Stimulated activated CD4-positive, alpha-beta T cell treated with anti-CD3 and anti-CD28 coated beads, TNF-alpha, amount 100 ng/mL, for 48 hours (primary cell): ENCODE measurements at regions not wholly inside any gene's neighbourhood (a gene's known extent, or its start where the extent isn't known, plus 50 kb on each side); places are given as distances from the start of the nearest gene placed in this dataset.

Experiments used
- DNase-seq, 3 donors: peaks; one replicate each; pipeline ENCODE4 v3.0.0-alpha.2; 2020; ENCODE audit warnings: low read depth in 3 of 3

- no peak for DNase-seq
Observed at GRCh38 chr3:28646435-28646834, 297.8 kb upstream of the AZI2 start.

GRCh38 chr3:28649266-28649665 lies 300.6 kb upstream of the AZI2 start:
- no peak for DNase-seq

DNA sequence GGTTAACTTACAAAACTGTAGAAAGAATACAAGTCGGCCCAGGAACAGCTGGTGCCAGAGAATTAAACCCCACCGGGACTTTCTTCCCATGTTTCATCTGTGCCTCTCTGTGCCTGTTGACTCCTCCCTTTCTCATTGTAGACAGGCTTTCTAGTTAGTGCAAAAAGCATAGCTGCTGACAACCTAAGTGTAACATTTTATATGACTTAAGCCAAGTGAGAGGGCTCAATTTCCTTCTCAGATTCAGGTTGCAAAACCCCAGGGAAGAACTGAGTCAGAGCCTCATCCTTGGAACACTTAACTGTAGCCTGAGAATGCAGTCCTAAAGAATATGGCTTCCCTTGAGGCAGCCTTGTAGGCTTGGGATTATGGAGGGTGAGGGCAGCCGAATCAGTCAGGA lies 302.5 kb upstream of the AZI2 start:
- no peak for DNase-seq

DNA sequence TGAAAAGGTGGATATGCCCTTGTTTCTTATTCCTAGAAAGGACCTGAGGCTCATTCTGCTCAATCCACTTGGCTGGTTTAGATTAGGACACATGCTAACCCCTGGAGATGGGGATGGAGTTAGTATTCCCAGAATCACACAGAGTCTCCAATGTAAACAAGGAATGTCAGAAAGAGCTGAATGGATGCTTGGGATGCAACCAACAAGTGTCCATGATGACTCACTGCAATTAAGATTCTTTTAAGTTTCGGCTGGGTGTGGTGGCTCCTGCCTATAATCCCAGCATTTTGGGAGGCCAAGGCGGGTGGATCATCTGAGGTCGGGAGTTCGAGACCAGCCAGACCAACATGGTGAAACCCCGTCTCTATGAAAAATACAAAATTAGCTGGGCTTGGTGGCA lies 315.5 kb upstream of the AZI2 start:
- no peak for DNase-seq

DNA sequence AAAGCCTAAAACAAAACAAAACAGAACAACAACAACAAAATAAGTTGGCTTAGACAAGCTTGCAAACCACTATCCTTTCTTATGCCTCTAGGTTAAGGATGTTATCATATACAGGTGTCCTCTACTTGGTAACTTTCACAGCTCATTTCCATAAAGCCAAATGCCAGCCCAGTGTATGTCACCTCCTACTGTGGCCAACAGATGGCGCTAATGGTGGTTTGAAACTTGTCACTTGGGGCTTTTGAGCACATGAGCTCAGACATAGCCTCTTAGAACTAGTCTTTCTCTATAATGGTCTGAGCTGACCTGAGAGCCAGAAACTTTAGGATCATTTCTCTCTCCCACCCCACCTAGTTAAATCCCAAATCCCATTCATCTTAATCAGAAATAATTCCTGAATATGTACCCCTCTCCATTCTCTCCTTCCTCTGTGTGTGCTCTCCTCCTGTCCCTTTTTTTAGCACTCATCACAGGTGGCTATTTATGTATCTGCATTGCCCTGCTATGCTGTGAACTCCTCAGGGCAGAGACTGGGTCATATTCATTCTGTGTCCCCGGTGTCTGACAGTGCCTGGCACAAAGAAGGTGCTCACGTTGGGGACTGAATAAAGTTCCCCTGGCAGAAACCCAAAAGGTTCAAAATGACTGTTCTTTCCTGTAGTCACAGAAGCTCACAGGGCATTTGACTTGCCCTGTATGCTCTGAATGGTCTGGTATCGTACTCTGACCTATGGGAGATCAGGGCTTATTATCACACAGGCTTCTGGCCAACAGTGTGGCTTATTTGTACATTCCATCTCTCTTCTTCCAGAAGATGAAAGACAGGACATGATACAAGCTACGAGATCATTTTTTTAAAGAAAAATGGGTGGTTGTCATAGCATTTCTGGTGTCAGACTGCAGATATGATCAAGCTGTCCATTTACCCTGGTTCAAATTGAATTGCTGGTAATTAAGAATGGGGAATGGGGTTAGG lies 319.3 kb upstream of the AZI2 start:
- DNase-seq: peak; percentile 14 to 22 (median 18)

GRCh38 chr3:28669870-28670269 lies 321.2 kb upstream of the AZI2 start:
- no peak for DNase-seq

DNA sequence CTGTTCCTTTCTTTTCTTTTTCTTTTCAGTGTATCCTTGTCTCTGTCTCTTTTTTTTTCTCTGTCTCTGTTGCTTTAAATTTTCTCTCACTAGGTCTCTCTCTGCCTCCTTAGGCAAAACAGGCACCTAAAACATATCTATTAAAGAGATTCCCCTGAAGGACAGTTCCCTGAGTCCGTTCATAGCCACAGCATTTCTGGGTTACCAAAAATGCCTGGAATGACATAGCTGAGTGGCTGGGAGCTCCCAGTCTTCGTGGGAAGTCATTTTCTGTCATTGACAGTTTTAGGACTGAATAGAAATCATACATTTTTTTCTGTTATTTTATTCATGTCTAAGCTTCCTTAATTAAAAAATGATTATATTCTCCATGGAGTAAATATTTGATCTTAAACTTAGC lies 323.8 kb upstream of the AZI2 start:
- no peak for DNase-seq

GRCh38 chr3:28673446-28673845 lies 324.8 kb upstream of the AZI2 start:
- no peak for DNase-seq

- DNase-seq: no peak
Observed at GRCh38 chr3:28674212-28674611, 325.6 kb upstream of the AZI2 start.

GRCh38 chr3:28677581-28677980 lies 329.0 kb upstream of the AZI2 start:
- DNase-seq: no peak

GRCh38 chr3:28678086-28678485 lies 329.5 kb upstream of the AZI2 start:
- DNase-seq: no peak

DNA sequence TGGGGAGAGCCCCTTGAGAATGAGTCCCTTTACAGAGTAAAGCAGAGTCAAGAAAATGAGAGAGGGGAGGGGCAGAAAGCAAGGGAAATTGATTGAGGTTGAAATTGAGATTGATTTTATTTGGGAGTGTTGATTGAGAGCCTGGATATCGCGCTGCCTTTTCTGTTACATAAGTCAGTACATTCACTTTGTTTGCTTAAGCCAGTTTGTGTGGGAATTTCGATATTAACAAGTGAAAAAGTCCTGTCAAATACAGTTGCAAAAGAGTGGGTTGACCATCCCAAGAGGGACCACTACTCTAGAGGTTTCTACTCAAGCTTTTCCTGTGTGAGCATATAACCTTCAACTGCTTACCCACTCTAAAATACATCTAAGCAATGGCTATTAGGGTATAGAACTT lies 331.4 kb upstream of the AZI2 start:
- DNase-seq: no peak

DNA sequence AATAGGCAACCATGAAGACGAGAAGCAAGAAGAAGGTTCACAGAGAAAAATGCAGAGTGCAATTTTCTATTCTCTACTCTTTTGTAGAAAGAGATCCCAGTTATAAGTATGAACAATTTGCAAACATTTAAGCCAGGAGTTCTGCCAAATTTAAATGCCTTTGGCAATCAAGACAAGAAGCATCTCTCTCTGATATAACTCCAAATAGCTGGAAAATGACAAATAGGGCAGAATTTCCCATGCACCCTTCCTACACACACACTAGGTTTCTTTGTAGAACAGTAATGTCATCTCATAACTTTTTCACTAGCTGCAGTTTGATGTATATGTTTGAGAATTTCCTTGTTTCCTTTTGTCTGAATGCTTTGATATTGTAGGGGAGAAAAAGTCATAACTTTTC lies 333.5 kb upstream of the AZI2 start:
- no peak for DNase-seq

DNA sequence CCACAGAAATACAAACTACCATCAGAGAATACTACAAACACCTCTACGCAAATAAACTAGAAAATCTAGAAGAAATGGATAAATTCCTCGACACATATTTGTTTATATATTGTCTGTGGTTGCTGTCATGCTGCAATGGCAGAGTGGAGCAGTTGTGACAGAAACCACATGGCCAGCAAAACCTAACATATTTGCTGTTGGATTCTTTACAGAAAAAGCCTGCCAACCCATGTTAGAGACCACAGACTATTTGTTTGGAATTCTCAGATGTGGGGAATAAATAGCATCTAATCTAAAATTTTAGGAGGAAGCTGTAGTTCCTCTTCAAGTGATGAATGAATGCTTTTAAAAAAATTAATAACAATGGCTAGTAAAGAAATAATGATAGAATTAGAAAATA lies 341.6 kb upstream of the AZI2 start:
- DNase-seq: no peak

DNA sequence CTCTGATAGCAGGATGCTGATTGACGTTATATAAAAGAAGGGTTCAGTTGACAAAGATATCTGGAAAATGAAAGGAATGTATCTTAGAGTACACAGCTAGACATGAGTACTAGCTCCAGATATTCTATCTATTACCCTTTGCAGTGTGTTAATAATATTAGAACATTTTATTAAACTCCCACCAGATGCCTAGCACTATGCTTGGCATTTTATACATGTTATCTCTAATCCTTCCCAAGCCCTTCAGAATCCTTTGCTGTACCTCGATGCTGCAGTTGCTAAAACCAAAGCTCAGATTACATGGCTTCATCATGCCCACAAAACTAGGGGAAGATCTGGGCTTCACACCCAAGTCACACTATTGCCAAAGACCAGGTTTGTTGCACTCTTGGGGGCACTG lies 350.1 kb upstream of the AZI2 start:
- no peak for DNase-seq

DNA sequence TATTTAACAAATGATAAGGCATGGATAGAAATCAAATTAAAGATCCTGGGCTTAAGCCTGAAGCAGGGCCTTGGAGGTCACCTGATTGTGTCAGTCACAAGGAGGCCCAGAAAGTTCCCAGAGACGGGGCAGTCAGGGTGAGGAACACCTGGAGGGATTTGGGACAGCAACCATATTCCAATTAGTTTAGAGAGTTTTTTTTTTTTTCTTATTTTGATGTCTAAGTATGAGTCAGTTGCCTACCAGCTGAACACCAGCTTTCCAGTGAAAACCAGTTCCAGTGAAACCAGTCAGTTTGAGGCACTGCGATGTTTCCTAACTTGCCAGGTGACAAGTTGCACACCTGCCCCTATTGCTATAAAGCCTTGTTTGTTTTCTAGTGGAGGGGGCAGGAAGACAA lies 350.7 kb upstream of the AZI2 start:
- no peak for DNase-seq

DNA sequence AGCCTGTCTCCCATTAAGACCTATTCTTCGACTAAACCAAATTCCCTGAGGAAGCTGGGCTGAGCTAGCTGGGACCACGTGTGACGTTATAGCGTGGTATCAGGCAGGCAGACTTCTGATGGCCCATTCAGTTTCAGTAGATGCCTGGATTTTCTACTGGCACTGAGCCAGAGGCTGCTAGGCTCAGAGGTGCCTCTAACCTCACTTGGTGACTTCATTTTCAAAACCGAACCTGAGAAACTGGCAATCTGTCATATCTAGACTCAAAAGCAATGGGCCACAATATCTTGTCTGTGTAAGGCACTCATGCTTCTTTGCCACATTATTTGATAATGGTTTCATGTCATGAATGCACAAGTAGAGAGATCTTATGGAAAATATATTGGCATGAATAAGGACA lies 352.1 kb upstream of the AZI2 start:
- DNase-seq: no peak

DNA sequence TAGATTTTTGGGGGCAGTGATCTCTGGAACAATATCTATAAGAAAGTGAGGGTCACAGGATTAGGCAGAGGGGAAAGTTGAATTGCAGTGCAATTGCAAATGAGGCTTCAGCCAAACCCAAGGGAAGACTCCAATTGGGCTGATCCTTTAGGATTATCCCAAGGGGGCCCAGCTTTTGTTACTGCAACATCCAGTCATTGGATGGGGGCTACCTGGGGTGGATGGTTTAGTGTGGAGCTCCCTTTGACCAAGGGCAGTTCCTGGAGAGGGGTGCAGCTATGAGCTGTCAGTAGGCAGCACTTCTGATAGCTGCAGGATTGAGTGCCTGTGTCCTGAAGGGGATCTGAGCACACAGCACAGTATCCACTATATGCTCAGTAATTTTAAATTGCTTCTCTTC lies 355.2 kb upstream of the AZI2 start:
- DNase-seq: no peak

DNA sequence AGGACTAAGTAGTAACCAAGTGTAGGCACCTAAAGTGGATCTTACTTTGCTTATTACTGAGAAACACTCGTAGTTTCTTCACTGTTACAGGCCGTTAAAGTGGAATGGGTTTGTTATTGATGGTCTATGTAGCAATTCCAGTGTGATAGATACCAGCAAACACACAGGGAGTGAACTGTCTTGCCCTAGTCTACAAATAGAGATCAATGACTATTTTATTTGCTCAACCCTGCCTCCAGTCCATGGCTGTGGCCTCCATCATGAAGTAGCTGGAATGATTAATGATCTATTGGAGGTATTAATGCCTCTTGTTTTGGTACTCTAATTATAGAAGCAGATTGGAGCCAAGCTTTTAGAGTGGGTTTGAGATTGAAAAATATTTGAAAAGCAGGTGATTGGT lies 362.7 kb upstream of the AZI2 start:
- no peak for DNase-seq

DNA sequence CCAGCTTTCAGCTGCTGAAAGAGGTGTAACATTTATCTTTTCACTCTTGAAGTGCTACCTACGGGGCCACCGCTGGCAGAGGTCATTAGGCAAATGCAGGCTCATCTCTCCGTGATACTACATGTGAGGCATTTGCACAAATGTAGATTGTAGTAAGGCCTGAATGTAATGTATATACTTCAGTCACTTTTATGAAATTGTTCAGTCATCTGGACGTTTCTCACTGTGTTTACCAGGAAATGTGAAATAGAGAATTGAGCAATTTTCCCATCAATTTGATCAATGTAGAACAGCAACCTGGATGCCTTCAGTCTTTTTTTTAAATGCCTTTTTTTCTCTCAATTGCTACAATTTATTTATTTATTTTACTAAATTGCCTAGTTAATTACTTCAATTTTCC lies 368.3 kb upstream of the AZI2 start:
- DNase-seq: no peak

DNA sequence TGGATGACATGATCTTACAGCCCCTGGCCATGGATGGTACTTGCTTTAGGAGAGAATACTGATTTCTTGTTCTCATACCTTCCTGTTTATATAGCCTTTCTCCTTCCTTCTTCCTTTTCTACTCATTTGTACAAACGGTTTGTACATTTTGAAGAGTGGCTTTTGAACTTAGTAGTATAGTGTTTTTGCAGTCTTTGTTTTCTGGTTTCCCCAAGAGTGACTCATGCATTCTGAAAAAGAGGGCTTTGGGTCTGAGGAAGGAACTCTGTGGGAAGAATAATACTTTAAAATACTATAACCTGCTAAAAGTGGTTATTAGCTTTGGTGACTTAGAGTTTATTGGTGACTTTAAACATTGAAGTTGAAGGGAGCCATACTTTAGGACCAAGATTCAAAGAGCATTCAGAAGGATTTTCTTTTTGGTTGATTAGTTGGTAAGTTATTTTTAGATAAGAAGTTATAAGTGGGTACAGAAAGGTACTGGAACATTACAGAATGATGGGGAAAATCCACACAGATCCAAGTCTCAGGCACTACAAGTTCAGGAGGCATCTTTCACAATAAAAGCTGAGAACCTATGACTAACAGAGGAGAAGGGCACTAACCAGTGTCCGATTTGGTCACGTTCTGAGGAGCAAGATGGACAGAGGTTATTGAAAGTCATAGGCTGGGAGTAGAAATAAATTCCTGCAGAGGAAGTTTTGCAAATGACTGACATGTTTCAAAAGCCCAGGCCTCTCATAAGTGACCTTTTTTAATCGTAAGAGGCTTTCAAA lies 369.6 kb upstream of the AZI2 start:
- DNase-seq: no peak

DNA sequence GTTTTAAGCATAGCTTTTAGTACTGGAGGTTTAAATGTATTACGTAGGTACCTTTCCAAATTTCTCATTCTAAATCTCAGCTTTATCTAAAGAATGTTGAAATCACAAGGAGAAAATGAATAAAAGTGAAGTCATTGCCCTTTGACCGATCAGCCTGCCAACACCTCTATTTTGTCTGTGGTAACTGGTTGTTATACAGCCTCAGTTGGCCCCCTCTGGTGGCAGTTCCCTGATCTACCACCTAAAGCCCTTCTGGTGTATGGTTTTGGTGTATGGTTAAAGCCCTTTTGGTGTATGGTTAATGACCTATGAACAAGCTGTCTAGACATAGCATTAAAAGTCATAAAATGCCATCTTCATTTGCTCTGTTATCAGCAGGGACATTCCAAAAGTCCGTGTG lies 378.2 kb upstream of the AZI2 start:
- no peak for DNase-seq

DNA sequence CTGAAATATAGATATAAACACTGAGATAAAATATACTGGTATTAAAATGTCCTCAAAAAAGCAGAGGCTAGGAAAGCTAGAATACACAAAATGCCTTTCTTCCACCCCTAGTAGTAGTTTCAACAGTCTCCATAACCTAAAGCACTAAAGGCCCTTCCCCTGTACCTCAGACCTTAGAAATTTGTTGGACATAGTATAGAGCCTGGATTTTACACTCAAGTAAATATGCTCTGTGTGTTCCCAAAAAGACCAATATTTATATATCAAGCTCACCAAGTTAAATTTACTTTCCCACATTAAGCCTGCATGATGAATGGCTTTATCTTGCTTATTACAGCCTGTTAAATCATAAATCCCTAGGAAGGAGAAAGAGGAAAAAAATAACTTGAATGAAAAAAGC lies 378.7 kb upstream of the AZI2 start:
- DNase-seq: no peak
